RKO (cell line): ENCODE measurements at regions not wholly inside any gene's neighbourhood (a gene's known extent, or its start where the extent isn't known, plus 50 kb on each side); places are given as distances from the start of the nearest gene placed in this dataset.
A peak's percentile ranks its signal among the peaks of the same experiment; 100 is the strongest.

Experiments
- DNase-seq: peaks from one replicate; pipeline ENCODE4 v3.0.0-alpha.2; 2016; ENCODE audit warnings: low spot score

DNA sequence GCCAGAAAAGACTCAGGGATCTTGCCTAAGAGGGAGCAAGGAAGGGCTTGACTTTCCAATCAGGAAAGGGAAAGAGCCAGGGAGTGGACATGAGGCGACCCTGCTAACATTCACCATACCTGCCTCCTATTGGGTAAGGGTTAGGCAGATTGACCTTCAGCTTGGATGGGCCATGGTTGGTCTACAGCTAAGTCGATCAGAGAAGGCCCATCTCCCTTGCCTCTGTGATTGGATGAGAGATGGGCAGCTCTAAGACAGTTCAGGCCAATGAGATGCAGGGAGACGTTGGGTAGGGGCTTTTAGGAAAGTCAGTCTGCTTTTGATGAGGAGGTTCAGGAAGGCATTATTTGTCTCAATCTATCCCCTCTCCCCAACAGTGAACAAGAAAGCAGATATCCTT, 135.0 kb upstream of the STC2 start:
- no peak for DNase-seq

DNA sequence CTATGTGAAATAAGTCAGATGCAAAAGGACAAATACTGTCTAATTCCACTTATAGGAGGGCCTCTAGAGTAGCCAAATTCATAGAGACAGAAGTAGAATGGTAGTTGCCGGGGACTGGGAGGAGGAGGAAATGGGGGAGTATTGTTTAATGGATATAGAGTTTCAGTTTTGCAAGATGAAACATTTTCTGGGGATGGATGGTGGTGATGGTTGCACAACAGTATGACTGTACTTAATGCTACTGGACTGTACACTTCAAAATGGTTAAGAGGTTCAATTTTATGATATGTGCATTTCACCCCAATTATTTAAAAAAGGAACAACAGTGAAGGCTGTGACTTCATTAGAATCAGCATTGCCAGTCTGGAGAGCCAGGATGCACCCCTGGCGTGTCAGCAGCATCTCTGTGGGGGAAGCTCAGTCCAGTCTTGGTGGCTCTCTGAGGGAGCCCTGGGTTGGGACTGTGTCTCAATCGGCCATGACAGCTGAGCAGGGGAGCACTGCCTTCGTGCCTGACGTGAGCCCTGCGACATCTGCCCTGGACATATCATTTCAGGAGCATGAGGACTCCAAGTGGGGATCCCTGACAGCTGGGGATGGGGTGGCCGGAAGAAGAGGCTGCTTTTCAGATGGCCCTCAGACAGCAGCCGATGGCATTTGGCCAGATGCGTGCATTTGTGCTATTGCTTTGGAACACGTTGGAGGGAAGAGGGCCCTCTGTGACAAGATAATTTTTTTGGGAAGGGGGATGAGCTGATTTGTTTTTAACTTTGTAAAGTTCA, 130.8 kb upstream of the STC2 start:
- no peak for DNase-seq

DNA sequence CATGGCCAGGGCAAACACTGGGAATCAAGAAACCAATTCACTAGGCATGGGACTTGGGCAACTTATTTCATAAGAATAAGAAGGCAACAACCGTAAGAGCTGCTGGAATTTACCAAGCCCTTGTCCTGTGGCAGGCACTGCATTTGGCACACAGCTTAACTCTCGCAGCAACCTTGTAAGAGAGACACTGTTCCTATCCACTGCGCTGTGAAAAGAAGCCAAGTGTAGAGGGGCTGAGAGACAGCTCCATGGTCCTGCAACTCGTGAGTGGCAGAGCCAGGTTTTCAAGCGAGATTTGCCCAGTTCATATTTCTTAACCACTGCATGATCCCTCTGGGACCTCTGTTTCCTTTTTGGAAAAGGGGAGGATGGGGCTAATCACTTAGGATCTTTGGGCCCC, 129.3 kb upstream of the STC2 start:
- DNase-seq = no peak

DNA sequence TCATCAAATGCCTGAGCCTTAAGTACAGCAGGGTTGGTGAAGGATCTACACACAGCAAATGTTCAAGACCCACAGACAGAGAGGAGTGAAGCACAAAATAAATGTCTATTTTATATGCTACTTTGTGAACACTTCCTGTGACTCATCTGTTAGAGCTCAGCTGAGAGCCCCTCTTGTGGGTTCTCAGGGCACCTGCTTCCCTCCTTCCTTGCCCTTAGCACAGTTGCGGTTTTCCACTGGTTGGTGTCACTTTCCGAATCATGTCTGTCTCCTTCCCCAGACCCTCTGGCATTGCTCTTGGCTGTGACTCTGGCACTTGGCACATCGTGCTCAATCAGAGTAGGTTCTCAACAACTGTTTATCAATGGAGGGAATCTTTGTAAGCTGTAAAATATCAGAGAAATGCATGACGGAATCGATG, 128.5 kb upstream of the STC2 start:
- no peak for DNase-seq

DNA sequence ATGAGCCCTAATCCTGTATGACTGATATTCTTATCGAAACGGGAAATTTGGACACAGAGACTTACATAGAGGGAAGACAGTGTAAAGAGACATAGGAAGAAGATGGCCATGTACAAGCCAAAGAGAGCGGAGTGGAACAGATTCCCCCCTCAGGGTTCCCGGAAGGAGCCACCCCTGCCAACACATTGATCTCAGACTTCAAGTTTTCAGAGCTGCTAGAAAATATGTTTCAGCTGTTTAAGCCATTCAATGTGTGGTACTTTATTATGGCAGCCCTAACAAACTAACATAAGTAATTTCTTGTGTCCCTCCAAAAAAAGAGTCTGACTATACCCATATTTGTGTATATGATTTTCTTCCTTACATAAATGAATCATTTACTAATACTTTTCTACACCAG, 128.0 kb upstream of the STC2 start:
- DNase-seq = no peak

DNA sequence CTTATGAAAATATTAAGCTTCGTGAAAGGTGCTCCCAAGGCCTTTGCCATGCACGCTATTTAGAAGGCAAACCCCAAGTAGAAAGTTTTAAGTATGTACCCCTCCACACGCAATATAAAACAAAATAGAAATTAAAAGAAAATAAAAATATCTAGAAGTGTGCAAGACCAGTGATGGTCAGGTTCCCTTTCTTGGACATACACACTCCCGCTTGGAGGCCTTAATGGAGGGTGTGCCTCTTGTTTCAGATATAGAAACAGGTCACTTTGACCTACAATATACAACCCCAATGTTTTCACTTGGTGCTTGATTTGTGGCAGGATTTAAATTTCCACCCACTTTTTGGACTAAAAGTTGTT, 127.4 kb upstream of the STC2 start:
- DNase-seq = no peak

DNA sequence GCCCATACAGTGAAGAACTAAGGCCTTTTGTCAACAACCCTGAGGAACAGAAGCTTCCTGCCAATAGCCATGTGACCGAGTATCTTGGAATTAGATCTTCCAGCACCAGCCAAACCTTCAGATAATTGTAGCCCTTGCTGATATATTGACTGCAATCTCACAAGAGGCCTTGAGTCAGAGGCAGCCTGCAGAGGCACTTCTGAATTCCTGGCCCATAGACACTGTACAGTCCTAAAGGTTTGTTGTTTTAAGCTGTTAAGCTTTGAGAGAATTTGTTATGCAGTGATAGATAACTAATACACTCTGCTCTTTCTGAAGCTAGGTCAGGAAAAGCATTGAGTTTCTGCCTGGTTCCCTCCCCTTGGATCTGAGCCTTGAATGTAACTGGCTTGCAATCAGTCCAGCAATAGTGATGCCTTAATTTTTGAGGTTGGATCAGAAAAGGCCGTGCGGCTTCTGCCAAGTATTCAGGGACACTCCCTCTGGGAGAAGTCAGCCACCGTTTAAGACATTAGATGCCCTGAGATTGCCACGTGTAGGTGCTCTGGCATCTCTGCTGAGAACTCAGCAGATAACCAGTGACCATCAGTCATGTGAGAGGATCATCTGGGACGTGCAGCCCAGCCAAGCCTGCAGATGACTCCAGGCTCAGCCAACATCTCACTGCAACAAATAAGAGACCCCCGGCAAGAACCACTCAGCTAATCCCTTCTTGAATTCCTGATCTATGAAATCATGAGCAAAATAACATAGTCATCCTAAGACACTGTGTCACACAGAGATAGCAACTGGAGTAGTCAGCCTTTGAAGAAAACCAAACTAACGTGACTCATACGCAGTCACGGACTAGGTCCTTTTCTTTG, 126.8 kb upstream of the STC2 start:
- peak; percentile 92 for DNase-seq

DNA sequence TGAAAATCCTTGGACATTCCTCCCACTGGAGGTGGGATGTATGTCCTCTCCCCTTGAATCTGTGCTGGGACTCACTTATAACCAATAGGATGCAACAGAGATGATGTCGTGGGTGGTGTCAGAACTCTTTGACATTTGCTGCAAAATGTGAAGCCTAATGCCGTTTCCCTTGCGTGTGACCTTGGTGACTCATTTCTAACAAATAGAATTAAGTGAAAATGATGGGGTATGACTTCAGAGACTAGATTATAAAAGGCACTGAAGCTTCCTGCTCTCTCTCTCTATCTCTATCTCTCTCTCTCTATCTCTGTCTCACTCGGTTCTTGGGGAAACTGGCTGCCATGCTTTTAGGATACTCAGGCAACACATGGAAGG, 126.1 kb upstream of the STC2 start:
- DNase-seq = peak; percentile 12

DNA sequence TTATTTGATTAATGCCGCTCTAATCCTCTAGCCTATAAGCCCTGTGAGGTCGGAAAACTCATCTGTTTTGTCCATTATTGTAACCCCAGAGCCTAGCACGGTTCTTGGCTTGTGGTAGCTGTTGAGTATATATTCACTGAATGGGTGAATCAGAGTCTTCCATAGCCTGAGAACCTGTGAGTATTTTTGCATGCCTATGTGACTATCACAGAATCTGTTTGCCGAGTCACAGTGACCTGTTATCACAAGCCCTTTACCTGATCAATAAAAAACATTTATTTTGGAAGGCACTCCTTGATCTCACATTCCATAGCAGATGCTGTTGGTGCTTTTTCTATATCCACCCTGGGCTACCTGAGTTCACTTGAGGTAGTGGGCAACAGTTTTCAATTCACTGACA, 125.0 kb upstream of the STC2 start:
- no peak for DNase-seq

DNA sequence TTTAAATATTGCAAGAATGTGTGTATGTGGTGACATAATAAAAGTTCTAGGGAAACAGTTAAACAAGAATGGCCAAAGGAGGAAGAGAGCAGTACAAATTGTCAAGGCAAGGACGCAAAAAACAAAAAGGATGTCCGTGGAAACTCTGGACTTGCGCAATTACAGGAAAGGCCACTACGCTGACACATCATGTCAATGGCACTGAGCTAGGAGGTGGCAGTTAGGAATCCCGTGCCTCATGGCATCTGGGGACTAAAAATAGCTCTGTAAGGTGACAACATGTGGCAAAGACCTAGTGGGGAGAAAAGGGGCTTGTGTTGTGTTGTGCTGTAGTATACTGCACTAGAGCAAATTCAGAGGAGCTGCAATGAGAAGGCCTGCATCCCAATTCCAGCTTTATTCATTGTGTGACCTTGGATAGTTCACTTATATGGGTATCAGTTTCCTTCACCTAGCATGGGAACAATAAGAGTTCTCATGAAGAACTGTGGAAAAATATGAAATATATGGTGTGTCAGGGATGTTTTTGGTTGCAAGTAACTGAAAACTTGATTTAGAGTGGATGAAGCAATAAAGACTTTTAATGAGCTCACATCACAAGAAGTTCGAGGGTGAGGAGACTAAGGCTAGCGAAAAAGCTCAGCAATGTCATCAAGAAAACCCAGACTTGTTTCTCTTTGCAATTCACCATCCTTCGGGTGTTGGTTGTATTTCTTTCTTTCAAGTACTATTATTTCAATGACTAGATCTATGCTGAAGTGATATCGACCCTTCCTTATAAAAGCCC, 124.1 kb upstream of the STC2 start:
- DNase-seq = no peak

DNA sequence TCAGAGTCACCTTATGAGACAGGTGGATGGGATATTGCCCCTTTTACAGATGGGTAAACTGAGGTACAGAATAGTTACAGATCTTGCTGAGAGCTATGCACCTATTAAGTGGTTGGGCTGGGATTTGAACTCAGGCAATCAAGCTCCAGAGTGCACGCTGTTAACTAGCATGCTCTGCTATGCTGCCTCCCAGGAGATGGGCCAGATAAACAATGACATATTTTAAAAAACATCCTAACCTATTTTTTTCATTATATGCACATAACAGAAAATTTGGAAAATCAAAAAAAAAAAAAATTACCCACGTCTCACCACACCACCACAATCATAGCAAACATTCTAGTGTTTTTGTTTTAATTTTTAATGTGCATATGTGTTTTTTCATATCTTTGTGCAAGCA, 123.4 kb upstream of the STC2 start:
- no peak for DNase-seq

DNA sequence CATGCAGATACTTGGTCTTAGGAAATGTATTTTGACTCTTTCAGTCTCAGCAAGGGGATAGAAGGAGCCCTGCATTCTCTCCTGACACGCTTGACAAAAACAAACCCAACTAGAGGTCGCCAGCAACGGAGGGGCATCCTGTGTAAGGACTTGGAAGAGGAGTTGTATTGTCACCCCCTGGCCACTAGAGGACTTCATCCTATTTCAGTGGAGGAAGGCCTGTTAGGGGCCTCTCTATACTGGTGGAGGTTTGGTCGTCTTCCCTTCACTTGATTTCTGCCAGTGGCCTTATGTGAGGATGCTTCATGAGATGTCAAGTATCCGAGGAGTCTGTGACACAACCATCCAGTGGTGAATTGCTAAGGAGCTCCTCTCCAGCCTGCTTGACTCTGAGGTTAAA, 122.8 kb upstream of the STC2 start:
- peak; percentile 44 for DNase-seq

DNA sequence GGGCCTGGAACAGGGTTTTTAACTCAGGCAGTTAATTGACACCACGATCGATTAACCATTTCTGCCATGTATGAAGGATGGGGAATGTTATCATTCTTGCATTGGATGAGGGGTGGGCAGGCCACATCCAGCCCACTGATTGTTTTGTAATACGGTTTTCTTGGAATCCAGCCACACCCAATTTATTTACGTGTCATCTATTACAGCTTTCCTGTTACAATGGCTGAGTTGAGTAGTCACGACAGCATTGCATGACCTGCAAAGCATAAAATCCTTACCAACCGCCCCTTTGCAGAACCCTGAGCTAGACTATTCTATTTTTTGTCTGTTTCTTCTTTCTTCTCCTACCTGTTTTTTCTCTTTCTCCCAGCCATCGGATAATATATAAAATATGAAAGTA, 122.0 kb upstream of the STC2 start:
- no peak for DNase-seq

DNA sequence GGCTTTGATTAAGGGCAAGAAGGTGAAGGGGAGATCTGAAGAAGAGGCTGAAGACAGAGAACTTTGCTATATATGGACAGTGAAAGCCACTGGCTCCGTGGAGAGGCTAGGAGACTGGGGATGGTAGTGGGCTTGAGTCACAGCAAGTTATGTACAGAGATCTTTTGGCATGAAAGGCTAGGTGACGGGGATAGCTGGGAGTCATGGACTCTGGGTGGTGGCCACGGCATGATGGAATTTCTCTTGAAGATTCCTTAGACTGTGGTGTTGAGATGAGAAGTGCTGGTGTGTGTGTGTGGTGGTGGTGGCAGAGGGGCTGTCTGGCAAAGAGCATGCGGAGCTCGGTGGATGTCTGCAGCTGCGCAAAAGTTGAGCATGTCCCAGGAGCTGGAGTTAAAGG, 120.6 kb upstream of the STC2 start:
- no peak for DNase-seq

DNA sequence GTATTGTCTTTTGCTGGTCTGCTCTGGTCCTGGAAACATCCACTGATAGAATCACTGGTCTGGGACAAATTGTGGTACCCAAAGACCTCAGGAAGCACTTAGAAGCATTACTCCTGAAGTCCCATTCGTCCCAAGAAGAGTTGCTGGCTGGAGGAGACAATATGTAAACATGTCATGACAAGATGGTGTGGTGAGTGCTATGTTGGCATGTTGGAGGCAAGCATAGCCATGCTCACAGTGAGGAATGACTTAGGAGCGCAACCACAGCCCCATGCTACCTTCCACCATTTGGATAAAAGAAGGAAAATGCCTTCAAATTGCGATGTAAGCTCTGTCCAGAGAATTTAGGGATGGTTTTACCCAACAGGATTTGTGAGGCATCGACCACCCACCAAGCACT, 115.8 kb upstream of the STC2 start:
- DNase-seq = no peak

DNA sequence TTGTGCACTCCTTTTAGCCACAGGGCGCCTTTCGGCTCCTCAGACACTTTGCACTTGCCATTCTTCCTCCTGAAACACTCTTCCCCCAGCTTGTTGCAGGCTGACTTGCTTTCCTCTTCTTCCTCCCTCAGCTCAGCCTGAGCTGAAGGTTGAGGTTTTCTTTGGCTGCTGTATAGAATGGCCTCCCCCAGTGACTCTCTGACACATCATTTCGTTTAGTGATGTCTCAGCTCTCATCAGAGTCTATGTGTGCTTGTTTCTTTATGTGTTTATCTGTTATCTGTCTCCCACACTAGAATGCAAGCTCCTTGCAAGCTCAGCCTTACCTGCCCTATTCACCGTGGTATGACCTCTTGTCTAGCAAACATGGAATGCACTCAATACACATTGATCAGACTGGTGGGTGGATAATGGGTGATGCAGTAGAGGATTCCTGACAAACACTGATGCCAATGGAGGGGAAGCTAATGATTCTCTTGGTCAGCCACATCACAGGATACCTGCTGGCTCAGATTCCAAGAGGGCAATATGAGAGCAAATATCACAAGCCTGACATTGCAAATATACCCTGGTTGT, 112.9 kb upstream of the STC2 start:
- DNase-seq = no peak

DNA sequence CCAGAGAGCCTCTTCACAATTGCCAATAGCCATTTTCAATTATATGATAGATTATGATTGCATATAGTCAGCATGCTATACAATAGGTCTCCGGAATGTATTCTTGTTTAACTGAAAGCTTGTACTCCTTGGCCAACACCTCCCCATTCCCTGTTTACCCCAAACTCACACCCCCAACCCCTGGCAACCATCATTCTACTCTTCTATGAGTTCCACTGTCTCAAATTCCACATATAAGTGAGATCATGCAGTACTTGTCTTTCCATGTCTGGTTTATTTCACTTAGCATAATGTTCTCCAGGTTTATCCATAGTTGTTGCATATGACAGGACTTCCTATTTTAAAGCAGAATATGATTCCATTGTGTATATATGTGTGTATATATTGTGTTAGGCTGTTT, 110.7 kb upstream of the STC2 start:
- no peak for DNase-seq

DNA sequence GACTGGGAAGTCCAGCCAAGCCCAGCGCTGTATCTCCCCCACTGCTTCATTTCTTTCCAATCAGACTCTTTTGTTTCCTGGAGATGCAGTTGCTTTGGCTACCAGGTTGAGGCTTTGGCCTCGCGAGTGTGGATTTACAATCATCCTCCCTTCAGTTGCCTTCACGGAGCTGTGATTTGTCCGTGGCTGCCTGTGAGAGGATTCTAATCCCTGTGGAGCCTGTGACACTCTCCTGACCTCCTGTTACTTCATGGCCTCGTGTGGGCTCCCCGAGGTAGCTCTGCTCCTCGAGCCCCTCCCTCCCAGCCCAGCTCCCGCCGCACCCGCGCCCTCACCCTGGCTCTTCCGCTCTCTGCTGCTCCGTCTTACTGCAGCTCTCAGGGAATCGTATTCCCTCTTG, 107.2 kb upstream of the STC2 start:
- DNase-seq = no peak

DNA sequence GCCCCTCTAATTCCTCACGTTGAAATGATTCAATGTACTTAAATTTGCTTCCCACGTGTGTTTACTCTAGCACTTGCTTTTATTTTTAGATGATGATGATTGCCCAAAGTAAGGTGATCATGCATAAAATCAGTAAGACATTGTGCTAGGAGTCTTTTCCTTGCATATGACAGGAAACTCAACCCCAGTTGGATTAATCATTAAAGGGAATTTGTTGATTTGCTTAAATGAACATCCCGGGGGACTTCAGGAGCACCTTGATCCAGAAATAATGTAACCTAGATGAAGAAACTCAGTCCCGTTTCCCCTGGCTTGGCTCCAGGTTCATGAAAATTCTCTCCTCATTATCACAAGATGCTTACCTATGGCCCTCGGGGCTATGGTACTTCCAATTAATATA, 106.1 kb upstream of the STC2 start:
- DNase-seq = no peak

DNA sequence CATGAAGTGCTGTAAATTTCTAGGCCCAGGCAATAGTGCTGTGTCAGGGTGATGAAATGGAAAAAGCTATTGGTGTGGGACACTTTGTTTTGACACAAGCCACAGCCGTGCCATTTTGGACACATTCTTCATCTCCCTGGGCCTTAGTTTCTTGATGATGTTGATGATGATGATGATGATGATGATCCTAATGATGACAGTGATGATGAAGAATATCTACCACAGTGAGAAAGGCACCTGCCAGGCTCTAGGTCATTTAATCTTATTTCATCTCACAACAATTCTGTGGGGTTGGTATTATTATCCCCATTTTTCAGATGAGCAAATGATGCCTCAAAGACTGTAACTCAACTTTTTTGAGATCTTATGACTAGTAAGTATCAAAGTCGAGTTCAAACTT, 102.2 kb upstream of the STC2 start:
- no peak for DNase-seq

DNA sequence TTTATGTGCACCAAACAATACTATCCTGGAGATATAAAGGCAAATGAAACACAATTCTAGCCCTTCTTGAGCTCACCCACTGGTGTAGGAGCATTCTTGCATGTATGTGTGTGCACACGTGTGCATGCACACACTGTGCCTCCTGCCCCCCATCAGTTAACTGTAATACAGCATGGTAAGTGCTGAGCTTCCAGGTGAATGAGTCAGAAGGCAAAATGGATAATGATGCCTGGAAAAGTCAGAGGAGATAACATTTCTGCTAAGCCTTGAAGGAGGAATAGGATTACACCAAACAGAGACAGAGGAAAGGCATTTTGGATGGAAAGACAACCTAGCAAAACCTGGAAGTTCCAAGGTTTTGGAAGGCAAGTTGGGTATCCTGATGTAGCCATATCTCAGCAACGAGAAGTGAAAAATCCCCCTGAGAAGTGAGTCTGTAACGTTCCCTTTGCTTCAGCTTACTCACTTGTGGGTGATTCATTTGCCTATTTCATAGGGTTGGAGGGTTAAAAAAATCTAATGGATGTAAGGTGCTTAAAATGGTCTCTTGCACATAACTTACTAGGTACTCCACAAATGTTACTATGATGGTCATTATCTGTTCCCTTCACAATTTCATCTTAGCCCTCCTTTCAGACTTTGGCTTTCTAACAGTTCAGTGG, 101.4 kb upstream of the STC2 start:
- DNase-seq = no peak
